Adrenal gland (tissue), 9 donors: ENCODE measurements at regions not wholly inside any gene's neighbourhood (a gene's known extent, or its start where the extent isn't known, plus 50 kb on each side); places are given as distances from the start of the nearest gene placed in this dataset.

Source experiments
- DNase-seq, 7 donors: peaks; one replicate each; pipeline ENCODE4 v3.0.0-alpha.2; 2019 to 2020
- H3K27ac ChIP-seq, 5 donors: fragments of 200-600 bp; sonication (generic) in 4 of 5; 1 replicate in 3 of 5; 2 replicates in 2 of 5; pipeline versions ENCODE4 v1.5.1 to v1.8.0; 2016 to 2020; ENCODE audit warnings: mild to moderate bottlenecking in 1 of 5
- H3K27me3 ChIP-seq: fragments of 200-600 bp; 2 replicates; pipeline ENCODE4 v1.8.0; 2021
- H3K36me3 ChIP-seq, 2 donors: fragments of 200-600 bp; replicated peaks in 1 of 2; 1 replicate in 1 of 2; 2 replicates in 1 of 2; pipeline versions ENCODE4 v1.5.1 to v1.8.0; 2018 to 2022
- H3K4me1 ChIP-seq, 2 donors: fragments of 200-600 bp; replicated peaks in 1 of 2; 1 replicate in 1 of 2; 2 replicates in 1 of 2; pipeline versions ENCODE4 v1.5.1 to v1.8.0; 2018 to 2021
- H3K4me3 ChIP-seq, 4 donors: fragments of 200-600 bp; sonication (generic) in 3 of 4; one replicate each; pipeline ENCODE4 v1.5.1; 2016 to 2018
- H3K9me3 ChIP-seq, 3 donors: fragments of 200-600 bp; sonication (generic) in 1 of 3; replicated peaks in 1 of 3; 1 replicate in 2 of 3; 2 replicates in 1 of 3; pipeline versions ENCODE4 v1.5.1 to v1.8.0; 2016 to 2021
- POLR2A ChIP-seq, 2 donors: fragments of 450-650 bp; IDR thresholded peaks; one replicate each; pipeline ENCODE4 v1.6.1; 2017; ENCODE audit warnings: antibody characterized with exemption in 2 of 2, mild to moderate bottlenecking in 2 of 2, moderate library complexity in 1 of 2
- WGBS, 4 donors: extraction: QIAGEN DNeasy Blood & Tissue Kit in 2 of 4; methylation state at CpG; one replicate each; pipeline versions ENCODE4 v1.1.5 to v1.1.7; 2013 to 2017; 5-methylcytosine and 5-hydroxymethylcytosine counted together
- intact Hi-C, 2 donors: fragments of 100-400 bp; cut with DNase I; formaldehyde crosslinking; loops; one replicate each; pipeline versions ENCODE4 v1.14.1 to v1.15.0; 2022 to 2023
- TF ChIP-seq, protein P1 (sequence below), 6 experiments: fragments of 450-650 bp in 4 of 6; fragments of 200-600 bp in 2 of 6; sonication (generic) in 1 of 6; IDR thresholded peaks; 1 replicate in 5 of 6; 2 replicates in 1 of 6; pipeline versions ENCODE4 v1.5.1 to v1.8.0; 2016 to 2021; ENCODE audit warnings: antibody characterized with exemption in 6 of 6, mild to moderate bottlenecking in 2 of 6, moderate library complexity in 1 of 6
- donor health status: healthy with polysubstance abuse.
- donor health status: Bipolar disorder and iron deficiency.
- donor health status: DM: yes; HTN: yes; CAD: no.
- donor health status: DM: no; HTN: no; CAD: no.
- donor health status: DM: no; HTN: no; CAD: no.

DNA sequence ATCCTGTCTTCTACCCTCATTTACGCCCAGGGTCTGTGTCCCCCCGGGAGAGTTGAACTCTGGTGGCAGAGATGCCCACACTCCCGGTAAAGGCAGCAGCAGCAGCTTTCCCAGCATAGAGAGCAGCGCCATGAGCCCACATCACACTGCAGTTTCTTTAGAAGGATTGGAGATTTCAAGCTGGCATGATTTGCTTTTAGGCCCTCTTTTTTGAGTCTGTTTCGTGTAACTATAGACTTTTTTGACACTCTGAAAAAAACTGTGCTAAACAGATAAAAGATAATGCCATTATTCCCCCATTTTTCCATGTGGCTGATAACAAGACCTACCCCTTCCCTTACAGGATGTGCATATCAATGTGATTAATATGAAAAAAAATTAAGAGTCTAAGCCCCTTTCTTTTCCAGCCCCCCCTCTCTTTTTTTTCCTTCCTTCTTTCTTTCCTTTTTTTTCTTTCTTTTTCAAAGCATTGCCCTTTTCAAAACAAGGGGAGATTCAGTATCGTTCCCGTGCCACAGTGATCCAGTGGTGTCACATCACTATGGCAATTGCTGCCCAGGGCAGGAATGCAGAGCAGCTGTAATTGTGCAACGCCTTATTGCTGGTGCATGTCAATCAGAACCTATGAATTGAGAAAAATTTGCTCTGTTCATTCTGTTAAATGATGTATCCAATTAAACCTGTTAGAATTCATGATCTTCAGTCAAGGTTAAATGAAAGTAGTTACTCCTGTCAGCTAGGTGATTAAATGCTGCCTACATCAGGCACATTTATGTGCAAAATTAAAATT is 104.5 kb downstream of the CDCA7 start:
- 70 to 73% (median 72%) methylated on average over 8 of the region's 8 CpGs for WGBS, 4 donors
- intact Hi-C loops: no loop called here
- no peak overlapping the region for H3K27ac ChIP-seq
- H3K9me3 ChIP-seq: no peaks in the 10 kb centered on the region
- no peaks in the 10 kb centered on the region for H3K36me3 ChIP-seq
- no peak for TF ChIP-seq POLR2A (IDR thresholded peaks at IDR 0.05)
- TF ChIP-seq, protein P1, sequence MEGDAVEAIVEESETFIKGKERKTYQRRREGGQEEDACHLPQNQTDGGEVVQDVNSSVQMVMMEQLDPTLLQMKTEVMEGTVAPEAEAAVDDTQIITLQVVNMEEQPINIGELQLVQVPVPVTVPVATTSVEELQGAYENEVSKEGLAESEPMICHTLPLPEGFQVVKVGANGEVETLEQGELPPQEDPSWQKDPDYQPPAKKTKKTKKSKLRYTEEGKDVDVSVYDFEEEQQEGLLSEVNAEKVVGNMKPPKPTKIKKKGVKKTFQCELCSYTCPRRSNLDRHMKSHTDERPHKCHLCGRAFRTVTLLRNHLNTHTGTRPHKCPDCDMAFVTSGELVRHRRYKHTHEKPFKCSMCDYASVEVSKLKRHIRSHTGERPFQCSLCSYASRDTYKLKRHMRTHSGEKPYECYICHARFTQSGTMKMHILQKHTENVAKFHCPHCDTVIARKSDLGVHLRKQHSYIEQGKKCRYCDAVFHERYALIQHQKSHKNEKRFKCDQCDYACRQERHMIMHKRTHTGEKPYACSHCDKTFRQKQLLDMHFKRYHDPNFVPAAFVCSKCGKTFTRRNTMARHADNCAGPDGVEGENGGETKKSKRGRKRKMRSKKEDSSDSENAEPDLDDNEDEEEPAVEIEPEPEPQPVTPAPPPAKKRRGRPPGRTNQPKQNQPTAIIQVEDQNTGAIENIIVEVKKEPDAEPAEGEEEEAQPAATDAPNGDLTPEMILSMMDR (IDR thresholded peaks at IDR 0.05): no peak
- DNase-seq: no peak
- no peaks in the 10 kb centered on the region for H3K4me1 ChIP-seq
- H3K27me3 ChIP-seq: peaks cover 5% of the 10 kb centered on the region
- no peak overlapping the region for H3K4me3 ChIP-seq

DNA sequence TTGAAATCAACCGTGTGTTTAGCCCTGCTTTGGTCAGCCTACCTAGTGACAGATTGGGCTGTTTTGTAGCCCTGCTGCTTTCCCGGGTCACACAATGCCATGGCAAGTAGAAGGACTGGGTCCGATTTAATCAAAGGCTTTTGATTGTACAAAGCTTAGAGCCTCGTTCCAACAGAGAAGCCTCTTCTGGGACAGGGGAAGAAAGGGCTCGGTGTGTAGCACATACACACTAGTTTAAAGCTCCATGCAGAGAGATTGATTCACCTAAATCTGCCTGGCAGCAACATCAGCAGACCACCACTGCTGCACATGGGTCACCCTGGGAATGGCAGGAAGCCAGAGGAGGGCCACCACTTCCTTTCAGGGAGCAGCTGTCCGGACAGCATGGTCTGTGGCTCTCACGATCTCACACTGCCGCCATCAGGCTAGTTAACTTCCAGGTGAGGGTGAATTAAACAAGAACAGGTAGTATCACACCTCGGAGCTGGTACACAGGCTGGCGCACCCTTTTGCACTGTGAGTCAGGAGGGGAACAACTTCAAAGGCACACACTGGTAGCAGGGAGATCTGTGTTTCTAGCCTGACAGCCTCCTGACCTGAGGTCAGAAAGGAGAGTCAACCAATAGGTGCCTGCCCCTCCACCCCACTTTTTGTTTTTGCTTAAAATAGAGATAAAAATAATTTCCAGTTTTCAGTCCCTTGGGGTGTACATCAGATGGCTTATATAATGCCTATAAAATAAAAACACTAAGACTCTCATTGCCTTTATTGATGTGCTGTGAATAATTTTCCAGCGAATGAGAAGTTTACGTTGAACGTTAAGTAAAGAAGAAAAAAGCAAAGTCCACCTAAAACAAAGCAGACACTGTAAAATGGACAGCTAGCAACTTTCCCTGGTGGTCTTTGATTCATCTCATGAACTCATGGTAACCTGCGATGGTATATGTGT is 108.5 kb downstream of the CDCA7 start:
- intact Hi-C loops: no loop called here
- H3K27me3 ChIP-seq: peaks cover 3% of the 10 kb centered on the region
- H3K4me1 ChIP-seq: no peaks in the 10 kb centered on the region
- H3K36me3 ChIP-seq: no peaks in the 10 kb centered on the region
- no peak overlapping the region for H3K4me3 ChIP-seq
- H3K27ac ChIP-seq: no peak overlapping the region
- H3K9me3 ChIP-seq: no peaks in the 10 kb centered on the region
- no peak for DNase-seq
- no peak for TF ChIP-seq POLR2A (IDR thresholded peaks at IDR 0.05)
- TF ChIP-seq, protein P1 (IDR thresholded peaks at IDR 0.05): no peak
- WGBS, 4 donors: 62 to 67% (median 65%) methylated on average over 13 to 14 of the region's 14 CpGs

DNA sequence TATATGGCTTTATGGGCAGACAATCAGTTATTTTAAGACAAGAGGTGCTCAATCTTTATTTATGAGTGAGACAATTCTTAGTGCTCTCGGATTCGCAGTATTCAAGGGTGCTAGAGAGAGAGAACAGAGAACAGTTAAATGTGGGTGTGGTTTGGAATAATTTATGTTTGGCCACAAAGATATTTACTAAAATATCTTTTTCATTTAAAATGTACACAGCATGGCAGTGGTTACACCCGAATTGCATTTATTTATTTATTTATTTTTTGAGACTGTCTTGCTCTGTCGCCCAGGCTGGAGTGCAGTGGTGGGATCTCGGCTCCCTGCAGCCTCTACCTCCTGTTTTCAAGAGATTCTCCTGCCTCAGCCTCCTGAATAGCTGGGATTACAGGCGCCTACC is 109.2 kb downstream of the CDCA7 start:
- Histone ChIP-seq H3K4me3 (no peak overlapping the region), H3K27ac (no peak overlapping the region), H3K27me3 (peaks cover 3% of the 10 kb centered on the region), H3K9me3 (no peaks in the 10 kb centered on the region), H3K36me3 (no peaks in the 10 kb centered on the region), H3K4me1 (no peaks in the 10 kb centered on the region)
- no peak for DNase-seq
- TF ChIP-seq POLR2A (IDR thresholded peaks at IDR 0.05): no peak
- TF ChIP-seq, protein P1 (IDR thresholded peaks at IDR 0.05): no peak
- intact Hi-C loops: no loop called here
- WGBS, 4 donors: 85 to 91% (median 87%) methylated on average over 6 of the region's 6 CpGs

DNA sequence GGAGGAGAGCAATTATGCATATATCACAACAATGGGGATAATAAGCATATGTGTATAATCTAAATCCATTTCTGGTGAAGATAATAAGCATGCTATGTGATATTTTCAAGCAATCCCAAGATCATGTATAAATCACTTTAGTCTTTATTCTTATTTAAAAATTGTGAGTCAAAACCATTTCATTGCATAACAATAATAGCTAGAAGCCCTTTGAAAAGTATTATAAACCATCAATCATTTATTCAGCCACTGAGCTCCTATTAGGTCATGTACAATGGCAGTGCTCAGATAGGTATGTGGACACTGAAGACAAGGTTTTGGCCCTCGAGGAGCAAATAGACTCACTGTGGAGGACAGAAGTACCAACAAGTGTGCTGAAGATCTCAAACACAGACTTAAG is 113.1 kb downstream of the CDCA7 start:
- H3K27me3 ChIP-seq: peaks cover 3% of the 10 kb centered on the region
- H3K27ac ChIP-seq: no peak overlapping the region
- intact Hi-C loops: no loop called here
- no peaks in the 10 kb centered on the region for H3K4me1 ChIP-seq
- DNase-seq: no peak
- WGBS, 4 donors: 47 to 71% (median 54%) methylated on average over 1 of the region's 1 CpG
- no peaks in the 10 kb centered on the region for H3K9me3 ChIP-seq
- TF ChIP-seq, protein P1 (IDR thresholded peaks at IDR 0.05): no peak
- TF ChIP-seq POLR2A (IDR thresholded peaks at IDR 0.05): no peak
- no peaks in the 10 kb centered on the region for H3K36me3 ChIP-seq
- H3K4me3 ChIP-seq: no peak overlapping the region
